ENCODE measurements at regions not wholly inside any gene's neighbourhood (a gene's known extent, or its start where the extent isn't known, plus 50 kb on each side); places are given as distances from the start of the nearest gene placed in this dataset.
"Not testable (repeated sequence)": the region's sequence is repeated elsewhere in the genome, so short reads cannot be mapped to it uniquely, and the experiment has no call there.

GRCh38 chr5:8840746-8841145 is 705.1 kb downstream of the SEMA5A start:
- not testable (repeated sequence) for H3K4me3 ChIP-seq (ENCODE audit: insufficient read depth, low read depth, low read length); DNase-seq; H3K36me3 ChIP-seq (replicated peaks; ENCODE audit: control insufficient read depth, insufficient read depth, low read length); H3K27me3 ChIP-seq (ENCODE audit: control insufficient read depth, insufficient read depth, low read length)

DNA sequence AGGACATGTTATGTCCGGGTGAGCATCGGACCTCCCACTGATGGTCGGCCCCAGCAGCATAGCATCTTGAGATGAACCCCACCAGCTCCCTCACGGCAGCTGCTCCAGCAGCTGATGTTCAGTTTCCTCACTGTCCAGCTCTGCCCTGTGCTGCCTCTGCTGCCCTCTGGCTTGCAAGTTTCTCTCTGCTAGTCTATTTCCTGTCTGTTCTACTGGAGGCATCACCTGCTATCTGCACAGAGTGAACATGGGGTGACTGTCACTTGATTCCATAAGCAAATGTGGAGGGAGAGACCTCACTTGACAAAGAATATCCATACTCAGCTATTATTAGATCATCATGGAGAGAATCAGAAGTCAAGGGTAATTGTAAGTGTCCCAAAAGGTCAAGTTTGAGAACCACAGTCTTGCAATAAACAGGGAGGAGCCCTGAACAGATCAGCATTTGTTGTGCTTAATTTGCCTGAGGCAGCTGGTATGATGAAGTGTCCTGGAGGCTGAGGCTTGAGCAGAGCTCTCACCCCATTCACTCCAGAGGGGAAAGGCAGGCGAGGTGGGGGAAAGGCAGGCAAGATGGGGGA is 702.8 kb downstream of the SEMA5A start:
- peak; percentile 22 for DNase-seq

DNA sequence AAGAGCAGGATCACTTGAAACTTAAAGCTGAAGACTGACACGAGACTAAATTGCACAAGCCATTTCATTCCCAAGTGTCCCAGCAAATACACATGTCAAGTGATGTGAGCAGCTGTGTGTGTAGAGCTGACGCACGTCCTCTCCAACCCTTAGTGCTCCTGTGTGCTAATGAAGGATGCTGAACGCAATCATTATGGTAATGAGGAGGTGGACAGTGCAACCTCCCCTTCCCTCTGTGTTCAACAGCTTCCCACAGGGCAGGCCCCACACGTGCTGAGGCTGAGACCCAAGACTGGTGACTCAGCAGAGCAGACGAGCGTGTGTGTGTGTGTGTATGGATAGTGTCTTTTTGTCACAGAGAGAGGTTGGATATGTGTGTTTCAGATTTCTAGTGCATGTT is 702.1 kb downstream of the SEMA5A start:
- no peak overlapping the region for H3K4me3 ChIP-seq (ENCODE audit: insufficient read depth, low read depth, low read length)

More for the DNA sequence above, 702.8 kb downstream of the SEMA5A start:
- Histone ChIP-seq H3K4me3 (ENCODE audit: insufficient read depth, low read depth, low read length) (no peak overlapping the region), H3K36me3 (replicated peaks; ENCODE audit: control insufficient read depth, insufficient read depth, low read length) (no peaks in the 10 kb centered on the region), H3K27me3 (ENCODE audit: control insufficient read depth, insufficient read depth, low read length) (no peaks in the 10 kb centered on the region)

DNA sequence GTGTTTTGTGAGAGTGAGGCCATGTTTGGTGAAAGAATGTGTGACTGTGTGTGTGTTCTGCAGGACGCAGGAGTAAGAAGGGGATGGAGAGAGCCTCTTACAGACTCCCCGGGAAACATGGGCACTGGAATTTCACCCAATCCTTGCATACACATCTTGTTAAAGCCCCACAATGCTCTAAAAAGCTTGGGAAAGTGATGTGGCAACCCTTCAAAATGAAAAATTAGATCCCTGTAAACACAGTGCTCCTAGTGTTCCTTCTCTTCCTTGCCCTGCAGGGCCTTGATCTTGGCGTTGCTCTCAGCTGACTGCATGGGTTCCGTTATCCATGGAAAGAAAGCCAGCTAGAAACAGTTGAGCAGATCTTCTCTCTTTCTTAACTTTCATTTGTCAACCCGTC is 701.7 kb downstream of the SEMA5A start:
- DNase-seq: no peak
- H3K27me3 ChIP-seq (ENCODE audit: control insufficient read depth, insufficient read depth, low read length): no peaks in the 10 kb centered on the region
- no peak overlapping the region for H3K4me3 ChIP-seq (ENCODE audit: insufficient read depth, low read depth, low read length)
- H3K36me3 ChIP-seq (replicated peaks; ENCODE audit: control insufficient read depth, insufficient read depth, low read length): no peaks in the 10 kb centered on the region

More for the DNA sequence above, 702.1 kb downstream of the SEMA5A start:
- no peak for DNase-seq
- no peaks in the 10 kb centered on the region for H3K27me3 ChIP-seq (ENCODE audit: control insufficient read depth, insufficient read depth, low read length)
- no peaks in the 10 kb centered on the region for H3K36me3 ChIP-seq (replicated peaks; ENCODE audit: control insufficient read depth, insufficient read depth, low read length)

- Histone ChIP-seq H3K27me3 (ENCODE audit: control insufficient read depth, insufficient read depth, low read length) (no peaks in the 10 kb centered on the region), H3K36me3 (replicated peaks; ENCODE audit: control insufficient read depth, insufficient read depth, low read length) (no peaks in the 10 kb centered on the region), H3K4me3 (ENCODE audit: insufficient read depth, low read depth, low read length) (no peak overlapping the region)
- no peak for DNase-seq
Measured at GRCh38 chr5:8844847-8845246, 701.0 kb downstream of the SEMA5A start.

DNA sequence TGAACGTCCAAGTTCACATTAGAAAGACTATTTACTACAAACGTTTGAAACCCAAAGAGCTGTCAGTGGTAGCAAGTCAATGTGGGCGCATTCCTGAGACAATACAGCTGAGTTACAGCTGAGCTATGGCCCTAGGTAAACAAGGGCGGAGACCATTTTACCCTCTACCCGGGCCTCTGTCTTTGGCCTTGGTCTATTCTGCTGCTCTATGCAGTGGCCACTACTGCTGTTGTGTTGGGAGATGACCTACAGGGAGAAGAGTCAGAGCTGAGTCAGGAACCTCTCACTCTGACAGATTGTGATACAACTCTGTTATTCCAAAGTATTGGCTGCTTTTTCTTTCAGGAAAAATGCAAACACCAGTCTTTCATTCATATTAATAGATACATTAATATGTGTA is 700.6 kb downstream of the SEMA5A start:
- H3K36me3 ChIP-seq (replicated peaks; ENCODE audit: control insufficient read depth, insufficient read depth, low read length): no peaks in the 10 kb centered on the region
- no peaks in the 10 kb centered on the region for H3K27me3 ChIP-seq (ENCODE audit: control insufficient read depth, insufficient read depth, low read length)
- H3K4me3 ChIP-seq (ENCODE audit: insufficient read depth, low read depth, low read length): no peak overlapping the region
- no peak for DNase-seq

- no peak overlapping the region for H3K4me3 ChIP-seq (ENCODE audit: insufficient read depth, low read depth, low read length)
- no peaks in the 10 kb centered on the region for H3K36me3 ChIP-seq (replicated peaks; ENCODE audit: control insufficient read depth, insufficient read depth, low read length)
- no peaks in the 10 kb centered on the region for H3K27me3 ChIP-seq (ENCODE audit: control insufficient read depth, insufficient read depth, low read length)
- peak; percentile 41 for DNase-seq
Measured at GRCh38 chr5:8848366-8848765, 697.5 kb downstream of the SEMA5A start.

DNA sequence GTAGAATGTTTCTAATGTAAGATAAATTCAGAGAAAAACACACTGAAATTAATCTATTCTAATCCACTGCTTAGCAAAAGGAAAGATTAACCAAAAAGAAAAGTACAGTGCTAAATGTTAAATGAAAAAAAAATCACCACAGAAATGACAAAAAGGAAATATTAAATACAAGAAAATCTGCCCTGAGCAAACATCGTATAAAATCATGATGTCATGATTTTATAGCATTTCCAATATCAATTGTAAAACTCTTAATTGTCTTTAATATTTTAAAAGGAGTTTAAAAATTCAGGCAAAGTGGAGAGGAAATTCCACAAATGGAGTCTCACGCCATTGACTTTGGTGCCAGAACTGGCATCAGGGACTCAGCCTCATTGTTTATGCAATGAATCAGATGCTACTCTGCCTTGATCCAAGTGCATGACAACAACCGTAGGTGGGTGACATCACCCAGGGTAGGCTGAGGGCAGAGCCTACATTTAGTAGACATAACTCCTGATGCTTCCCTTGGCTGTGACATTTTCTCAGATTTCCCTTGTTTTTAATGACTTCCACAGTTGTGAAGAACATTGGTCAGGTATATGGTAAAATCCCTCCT is 696.8 kb downstream of the SEMA5A start:
- Histone ChIP-seq H3K4me3 (ENCODE audit: insufficient read depth, low read depth, low read length) (no peak overlapping the region), H3K36me3 (replicated peaks; ENCODE audit: control insufficient read depth, insufficient read depth, low read length) (no peaks in the 10 kb centered on the region), H3K27me3 (ENCODE audit: control insufficient read depth, insufficient read depth, low read length) (no peaks in the 10 kb centered on the region)
- DNase-seq: no peak

DNA sequence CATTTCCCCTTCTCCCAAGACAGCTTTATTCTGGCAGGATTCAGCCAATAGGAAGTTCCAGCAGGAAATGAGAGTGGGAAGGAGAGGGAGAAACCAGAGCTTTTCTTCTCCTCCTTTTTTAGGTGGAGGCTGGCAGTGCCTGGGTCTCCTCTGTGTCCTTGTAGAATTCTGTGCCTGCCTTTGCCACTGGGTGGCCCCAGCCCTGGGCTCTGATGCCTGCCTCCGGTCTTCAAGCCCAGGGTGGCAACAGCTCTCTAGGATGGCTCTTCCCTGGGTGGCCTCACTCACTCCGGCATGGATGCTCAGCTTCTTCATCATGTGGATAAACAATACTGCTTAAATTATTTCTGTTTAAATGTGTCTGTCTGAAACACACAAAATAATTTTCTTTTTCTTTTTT is 694.8 kb downstream of the SEMA5A start:
- Histone ChIP-seq H3K4me3 (ENCODE audit: insufficient read depth, low read depth, low read length) (no peak overlapping the region), H3K27me3 (ENCODE audit: control insufficient read depth, insufficient read depth, low read length) (no peaks in the 10 kb centered on the region), H3K36me3 (replicated peaks; ENCODE audit: control insufficient read depth, insufficient read depth, low read length) (no peaks in the 10 kb centered on the region)
- DNase-seq: peak; percentile 17

DNA sequence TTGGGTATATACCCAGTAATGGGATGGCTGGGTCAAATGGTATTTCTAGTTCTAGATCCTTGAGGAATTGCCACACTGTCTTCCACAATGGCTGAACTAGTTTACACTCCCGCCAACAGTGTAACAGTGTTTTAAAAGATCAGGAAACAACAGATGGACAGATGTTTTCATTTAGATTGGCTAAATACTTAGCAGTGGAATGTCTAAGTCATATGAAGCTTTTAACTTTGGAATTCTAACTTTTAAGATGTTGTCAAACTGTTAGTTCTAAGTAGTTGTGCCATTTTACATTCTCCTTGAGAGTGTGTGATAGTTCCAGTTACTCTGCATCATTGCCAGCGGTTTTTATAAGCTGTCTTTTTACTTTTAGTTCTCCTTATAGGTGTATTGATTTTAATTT is 688.8 kb downstream of the SEMA5A start:
- Histone ChIP-seq H3K4me3 (ENCODE audit: insufficient read depth, low read depth, low read length) (no peak overlapping the region), H3K27me3 (ENCODE audit: control insufficient read depth, insufficient read depth, low read length) (no peaks in the 10 kb centered on the region), H3K36me3 (replicated peaks; ENCODE audit: control insufficient read depth, insufficient read depth, low read length) (no peaks in the 10 kb centered on the region)
- DNase-seq: no peak

DNA sequence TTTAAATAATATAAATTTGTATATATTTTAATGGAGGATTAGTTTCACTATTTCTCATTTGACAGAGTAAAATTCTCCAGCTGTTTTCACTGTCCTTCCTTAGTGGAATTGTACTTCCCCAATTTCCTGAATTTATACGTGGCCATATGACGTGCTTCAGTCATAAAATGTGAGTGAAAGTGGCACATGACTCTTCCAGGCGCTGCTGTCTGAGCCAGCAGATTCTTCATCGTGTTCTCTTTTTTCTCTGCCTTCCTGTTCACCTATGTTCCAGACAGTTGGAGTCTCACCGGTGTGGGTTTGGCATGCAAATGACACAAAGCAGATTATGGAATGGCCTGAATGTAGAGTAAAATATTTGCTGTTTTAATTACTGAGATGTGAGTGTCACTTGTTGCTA is 684.1 kb downstream of the SEMA5A start:
- H3K27me3 ChIP-seq (ENCODE audit: control insufficient read depth, insufficient read depth, low read length): no peaks in the 10 kb centered on the region
- no peak overlapping the region for H3K4me3 ChIP-seq (ENCODE audit: insufficient read depth, low read depth, low read length)
- DNase-seq: no peak
- no peaks in the 10 kb centered on the region for H3K36me3 ChIP-seq (replicated peaks; ENCODE audit: control insufficient read depth, insufficient read depth, low read length)

- Histone ChIP-seq H3K36me3 (replicated peaks; ENCODE audit: control insufficient read depth, insufficient read depth, low read length) (no peaks in the 10 kb centered on the region), H3K27me3 (ENCODE audit: control insufficient read depth, insufficient read depth, low read length) (no peaks in the 10 kb centered on the region), H3K4me3 (ENCODE audit: insufficient read depth, low read depth, low read length) (no peak overlapping the region)
- DNase-seq: peak; percentile 36
Measured at GRCh38 chr5:8864053-8864452, 681.8 kb downstream of the SEMA5A start.

- H3K27me3 ChIP-seq (ENCODE audit: control insufficient read depth, insufficient read depth, low read length): no peaks in the 10 kb centered on the region
- no peak for DNase-seq
- no peak overlapping the region for H3K4me3 ChIP-seq (ENCODE audit: insufficient read depth, low read depth, low read length)
- no peaks in the 10 kb centered on the region for H3K36me3 ChIP-seq (replicated peaks; ENCODE audit: control insufficient read depth, insufficient read depth, low read length)
Measured at GRCh38 chr5:8865266-8865665, 680.6 kb downstream of the SEMA5A start.

DNA sequence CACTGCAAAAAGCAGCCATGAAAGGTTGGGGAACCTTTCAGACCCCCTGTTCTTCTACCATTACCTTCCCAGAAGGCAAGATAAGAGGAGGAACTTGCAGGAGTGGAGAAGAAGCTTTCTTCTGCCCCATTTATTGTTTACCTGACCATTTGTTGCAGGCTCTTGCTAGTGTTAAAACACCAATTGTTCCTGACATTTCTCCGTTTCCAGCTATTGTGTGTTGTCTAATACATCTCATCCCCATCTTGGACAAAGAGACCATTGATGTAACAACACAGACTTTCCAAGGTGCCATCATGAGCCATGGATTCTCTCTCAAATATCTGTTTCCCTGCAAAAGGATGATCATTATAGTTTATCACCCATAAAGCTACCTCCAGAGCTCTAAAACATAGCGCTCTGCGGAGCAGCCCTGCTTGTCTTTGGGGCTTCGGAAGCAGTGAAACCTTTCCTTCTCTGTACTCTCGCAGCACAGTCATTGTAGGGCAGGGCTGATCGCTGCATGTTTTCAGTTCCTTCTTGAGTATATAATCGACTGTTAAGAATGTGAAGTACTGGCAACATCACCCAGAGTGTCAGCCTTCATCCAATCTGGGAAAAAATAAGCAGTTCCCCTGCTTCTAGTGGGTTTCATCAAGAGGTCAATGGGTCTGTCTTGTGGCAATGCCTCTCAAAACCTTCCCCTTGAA is 680.0 kb downstream of the SEMA5A start:
- Histone ChIP-seq H3K4me3 (ENCODE audit: insufficient read depth, low read depth, low read length) (no peak overlapping the region), H3K36me3 (replicated peaks; ENCODE audit: control insufficient read depth, insufficient read depth, low read length) (no peaks in the 10 kb centered on the region), H3K27me3 (ENCODE audit: control insufficient read depth, insufficient read depth, low read length) (no peaks in the 10 kb centered on the region)
- DNase-seq: no peak

DNA sequence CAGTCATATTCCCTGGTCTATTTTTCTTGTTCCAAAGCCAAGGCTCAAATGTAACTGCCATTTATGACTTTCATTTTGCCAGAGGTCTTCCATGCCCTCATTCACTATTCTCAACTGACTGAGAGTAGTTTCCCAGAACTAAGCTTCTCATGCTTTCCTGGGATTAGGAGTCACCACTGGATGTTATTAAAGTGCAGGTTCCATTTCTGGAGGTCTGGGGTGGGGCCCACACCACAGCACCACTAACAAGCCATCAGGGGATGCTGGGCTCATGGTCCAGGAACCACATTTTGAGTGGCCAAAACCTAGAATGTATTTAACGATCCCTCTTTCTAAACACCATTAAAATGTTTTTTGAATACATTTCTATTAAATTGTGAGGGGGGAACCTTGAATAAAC is 677.6 kb downstream of the SEMA5A start:
- no peaks in the 10 kb centered on the region for H3K36me3 ChIP-seq (replicated peaks; ENCODE audit: control insufficient read depth, insufficient read depth, low read length)
- no peak for DNase-seq

More for the DNA sequence above, 677.6 kb downstream of the SEMA5A start:
- H3K27me3 ChIP-seq (ENCODE audit: control insufficient read depth, insufficient read depth, low read length): no peaks in the 10 kb centered on the region
- H3K4me3 ChIP-seq (ENCODE audit: insufficient read depth, low read depth, low read length): no peak overlapping the region

Measured in H7 (cell line).